HFF-Myc (cell line): ENCODE measurements at regions not wholly inside any gene's neighbourhood (a gene's known extent, or its start where the extent isn't known, plus 50 kb on each side); places are given as distances from the start of the nearest gene placed in this dataset.

ENCODE experiments used
- DNase-seq: peaks from one replicate; pipeline ENCODE4 v3.0.0-alpha.2; 2011; ENCODE audit warnings: low read depth; ENCODE audit errors: extremely low read depth
- H3K4me3 ChIP-seq: replicated peaks from 2 replicates; pipeline ENCODE4 v1.5.1; 2011; ENCODE audit warnings: low read depth, mild to moderate bottlenecking, control low read depth, low read length
- TF ChIP-seq, protein P1 (sequence below): IDR thresholded peaks from 2 replicates; pipeline ENCODE4 v1.5.1; 2012; ENCODE audit warnings: mild to moderate bottlenecking, low read depth, low read length, control low read depth; ENCODE audit errors: missing control alignments

DNA sequence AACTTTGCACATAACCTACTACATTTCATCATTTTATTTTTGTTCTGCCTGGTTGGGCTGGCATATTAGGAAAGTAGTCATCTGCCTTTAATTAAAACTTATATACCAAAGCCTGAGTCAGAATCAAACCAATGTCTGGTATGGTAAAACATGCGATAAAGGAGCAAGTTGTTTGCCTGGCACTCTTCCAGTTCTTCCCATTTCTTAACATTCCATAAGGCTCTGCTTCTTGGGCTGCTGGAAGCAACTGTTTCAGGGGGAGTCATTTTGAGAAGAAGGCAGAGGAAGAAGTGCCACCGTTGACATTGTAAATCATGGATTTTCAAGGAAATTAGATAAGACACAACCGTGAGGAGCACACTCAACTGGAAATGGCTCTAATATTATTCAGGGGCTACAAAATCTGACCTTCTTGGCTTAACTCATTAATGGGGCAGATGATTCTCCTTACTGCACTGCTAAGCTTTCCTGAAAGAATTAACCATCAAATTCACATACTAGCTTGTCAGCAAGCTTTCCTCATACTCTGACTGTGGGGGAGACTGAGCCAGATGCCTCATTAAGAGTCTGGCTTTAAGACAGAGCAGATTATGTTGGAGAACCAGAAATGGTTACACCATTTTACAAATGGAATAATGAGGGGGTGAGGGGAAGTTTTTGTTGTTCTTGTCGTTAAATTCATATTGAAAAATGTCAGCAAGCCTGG lies 391.0 kb downstream of the TMEM232 start:
- TF ChIP-seq, protein P1, sequence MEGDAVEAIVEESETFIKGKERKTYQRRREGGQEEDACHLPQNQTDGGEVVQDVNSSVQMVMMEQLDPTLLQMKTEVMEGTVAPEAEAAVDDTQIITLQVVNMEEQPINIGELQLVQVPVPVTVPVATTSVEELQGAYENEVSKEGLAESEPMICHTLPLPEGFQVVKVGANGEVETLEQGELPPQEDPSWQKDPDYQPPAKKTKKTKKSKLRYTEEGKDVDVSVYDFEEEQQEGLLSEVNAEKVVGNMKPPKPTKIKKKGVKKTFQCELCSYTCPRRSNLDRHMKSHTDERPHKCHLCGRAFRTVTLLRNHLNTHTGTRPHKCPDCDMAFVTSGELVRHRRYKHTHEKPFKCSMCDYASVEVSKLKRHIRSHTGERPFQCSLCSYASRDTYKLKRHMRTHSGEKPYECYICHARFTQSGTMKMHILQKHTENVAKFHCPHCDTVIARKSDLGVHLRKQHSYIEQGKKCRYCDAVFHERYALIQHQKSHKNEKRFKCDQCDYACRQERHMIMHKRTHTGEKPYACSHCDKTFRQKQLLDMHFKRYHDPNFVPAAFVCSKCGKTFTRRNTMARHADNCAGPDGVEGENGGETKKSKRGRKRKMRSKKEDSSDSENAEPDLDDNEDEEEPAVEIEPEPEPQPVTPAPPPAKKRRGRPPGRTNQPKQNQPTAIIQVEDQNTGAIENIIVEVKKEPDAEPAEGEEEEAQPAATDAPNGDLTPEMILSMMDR = no peak
- DNase-seq = peak; percentile 7
- no peak overlapping the region for H3K4me3 ChIP-seq

DNA sequence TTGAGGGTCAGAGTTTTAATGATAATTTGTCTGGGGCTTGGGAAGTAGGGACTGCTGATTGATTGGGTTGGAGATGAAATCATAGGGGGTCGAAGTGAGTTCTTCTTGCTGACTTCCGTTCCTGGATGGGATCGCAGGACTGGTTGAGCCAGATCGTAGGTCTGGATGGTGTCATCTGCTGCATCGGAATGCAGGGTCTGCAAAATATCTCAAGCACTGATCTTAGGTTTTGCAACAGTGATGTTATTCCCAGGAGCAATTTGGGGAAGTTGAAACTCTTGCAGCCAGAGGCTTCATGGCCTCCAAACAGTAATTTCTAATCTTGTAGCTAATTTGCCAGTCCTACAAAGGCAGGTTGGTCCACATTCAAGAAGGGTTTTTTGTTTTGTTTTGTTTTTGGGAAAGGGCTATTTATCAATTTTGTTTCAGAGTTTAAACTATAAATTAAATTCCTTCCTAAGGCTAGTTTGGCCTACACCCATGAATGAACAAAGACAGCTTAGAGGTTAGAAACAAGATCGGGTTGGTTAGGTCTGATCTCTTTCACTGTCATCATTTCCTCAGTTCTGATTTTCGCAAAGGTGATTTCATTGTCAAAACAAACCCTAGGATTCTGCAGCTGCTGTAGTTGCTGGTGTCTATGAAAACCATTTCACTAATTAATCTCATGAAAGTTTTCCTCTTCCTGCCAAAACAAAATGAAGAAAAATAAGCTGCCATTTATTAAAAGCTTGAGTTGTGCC lies 388.0 kb downstream of the TMEM232 start:
- TF ChIP-seq, protein P1 = no peak
- no peak for DNase-seq
- no peak overlapping the region for H3K4me3 ChIP-seq

- H3K4me3 ChIP-seq = no peak overlapping the region
- TF ChIP-seq, protein P1 = no peak
- no peak for DNase-seq
Observed at GRCh38 chr5:110339399-110339798, 387.1 kb downstream of the TMEM232 start.

DNA sequence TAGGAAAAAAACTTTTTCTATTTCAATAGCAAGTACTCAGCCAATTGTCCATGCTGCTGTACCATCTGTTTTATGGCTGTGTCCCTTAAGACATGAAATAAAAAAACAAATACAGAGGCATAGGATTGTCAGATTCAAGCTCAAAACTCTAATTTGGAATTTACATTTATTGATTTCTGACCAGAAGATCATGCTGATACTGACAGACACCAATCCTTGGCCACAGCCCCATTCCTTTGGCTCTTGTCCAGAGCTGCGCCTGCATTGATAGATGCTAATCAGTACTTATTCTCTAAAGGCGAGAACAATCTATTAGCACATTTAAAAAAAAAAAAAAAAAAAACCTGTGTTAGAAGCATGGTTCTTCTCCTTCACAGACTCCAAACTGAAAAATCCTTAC lies 384.6 kb downstream of the TMEM232 start:
- H3K4me3 ChIP-seq = no peak overlapping the region
- TF ChIP-seq, protein P1 = no peak
- DNase-seq = no peak

GRCh38 chr5:110342683-110343082 lies 383.8 kb downstream of the TMEM232 start:
- TF ChIP-seq, protein P1 = no peak
- DNase-seq = no peak
- H3K4me3 ChIP-seq = no peak overlapping the region

GRCh38 chr5:110343616-110344015 lies 382.9 kb downstream of the TMEM232 start:
- no peak overlapping the region for H3K4me3 ChIP-seq
- DNase-seq = no peak
- TF ChIP-seq, protein P1 = no peak

GRCh38 chr5:110345623-110346022 lies 380.8 kb downstream of the TMEM232 start:
- no peak for DNase-seq
- H3K4me3 ChIP-seq = no peak overlapping the region
- TF ChIP-seq, protein P1 = no peak
